OCI-LY7 (cell line): ENCODE measurements at regions not wholly inside any gene's neighbourhood (a gene's known extent, or its start where the extent isn't known, plus 50 kb on each side); places are given as distances from the start of the nearest gene placed in this dataset.

Experiments used
- BruUV-seq: library from RNA; stranded (reverse); fragments of 400-500 nt; replicated peaks from 2 replicates; lab custom pipeline; 2021; lab: Mats Ljungman, UMichigan
- CTCF ChIA-PET: fragments of 300-600 bp; sonication (Branson Sonifier 250); formaldehyde crosslinking; loops from one replicate; lab custom pipeline; 2022; ENCODE audit warnings: antibody characterized with exemption; ENCODE audit not compliant: unreplicated experiment; lab: Charles Lee
- POLR2A ChIA-PET: fragments of 300-600 bp; sonication (Branson Sonifier 250); formaldehyde crosslinking; loops from one replicate; lab custom pipeline; 2022; ENCODE audit warnings: antibody characterized with exemption; lab: Charles Lee
- DNase-seq: peaks from one replicate; pipeline ENCODE4 v3.0.0-alpha.2; 2015; ENCODE audit warnings: low spot score
- H2AFZ ChIP-seq: fragments of 200-600 bp; sonication (generic), shearing (Covaris generic); 2 replicates; pipeline ENCODE4 v1.6.1; 2014; ENCODE audit warnings: mild to moderate bottlenecking, antibody characterized with exemption, low read length, moderate library complexity
- H3K27ac ChIP-seq: fragments of 200-600 bp; sonication (generic); 2 replicates; pipeline ENCODE4 v1.5.1; 2014; ENCODE audit warnings: mixed run types, low read depth, mild to moderate bottlenecking, moderate library complexity, low read length, inconsistent platforms; ENCODE audit not compliant: poor library complexity, severe bottlenecking
- H3K36me3 ChIP-seq: fragments of 200-600 bp; sonication (generic); 2 replicates; pipeline ENCODE4 v1.6.1; 2014; ENCODE audit warnings: mild to moderate bottlenecking, antibody characterized with exemption, low read length, moderate library complexity, mixed read lengths; ENCODE audit not compliant: insufficient read depth
- H3K4me1 ChIP-seq: fragments of 200-600 bp; sonication (generic); 2 replicates; pipeline ENCODE4 v1.5.1; 2014; ENCODE audit warnings: mild to moderate bottlenecking, low read length; ENCODE audit not compliant: insufficient read depth, poor library complexity, severe bottlenecking
- H3K4me2 ChIP-seq: fragments of 200-600 bp; sonication (generic); 2 replicates; pipeline ENCODE4 v1.6.1; 2014; ENCODE audit warnings: mild to moderate bottlenecking, low read length
- H3K4me3 ChIP-seq: fragments of 200-600 bp; sonication (generic); 2 replicates; pipeline ENCODE4 v1.5.1; 2014; ENCODE audit warnings: mild to moderate bottlenecking, low read depth, low read length; ENCODE audit not compliant: poor library complexity, severe bottlenecking
- H3K79me2 ChIP-seq: fragments of 200-600 bp; sonication (generic); 2 replicates; pipeline ENCODE4 v1.6.1; 2016; ENCODE audit warnings: low read depth, mild to moderate bottlenecking, low read length, moderate library complexity, mixed read lengths; ENCODE audit not compliant: insufficient read depth
- H3K9me2 ChIP-seq: fragments of 200-600 bp; sonication (generic); 2 replicates; pipeline ENCODE4 v1.6.1; 2016; ENCODE audit warnings: mild to moderate bottlenecking, low read length, mixed read lengths; ENCODE audit not compliant: insufficient read depth
- H3K9me3 ChIP-seq: fragments of 200-600 bp; sonication (generic); 2 replicates; pipeline ENCODE4 v1.6.1; 2014; ENCODE audit warnings: mild to moderate bottlenecking, mixed run types, low read length, mixed read lengths
- H4K20me1 ChIP-seq: fragments of 200-600 bp; sonication (generic); 2 replicates; pipeline ENCODE4 v1.6.1; 2014; ENCODE audit warnings: mild to moderate bottlenecking, antibody characterized with exemption, low read length, moderate library complexity, mixed read lengths; ENCODE audit not compliant: insufficient read depth
- EZH2phosphoT487 ChIP-seq: fragments of 200-600 bp; sonication (generic); IDR thresholded peaks from 2 replicates; pipeline ENCODE4 v1.6.1; 2018; ENCODE audit warnings: low read depth, borderline replicate concordance, mild to moderate bottlenecking, mixed run types, antibody characterized with exemption, low read length, moderate library complexity, mixed read lengths
- intact Hi-C: fragments of 100-400 bp; cut with micrococcal nuclease; formaldehyde crosslinking; loops from one replicate; pipeline ENCODE4 v1.10.0; 2022; ENCODE audit not compliant: unreplicated experiment
- TF ChIP-seq, protein P1 (sequence below): fragments of 200-600 bp; sonication (generic); conservative IDR thresholded peaks from 2 replicates; pipeline ENCODE4 v1.5.1; 2014; ENCODE audit warnings: mild to moderate bottlenecking, antibody characterized with exemption, low read length, moderate library complexity, mixed read lengths

DNA sequence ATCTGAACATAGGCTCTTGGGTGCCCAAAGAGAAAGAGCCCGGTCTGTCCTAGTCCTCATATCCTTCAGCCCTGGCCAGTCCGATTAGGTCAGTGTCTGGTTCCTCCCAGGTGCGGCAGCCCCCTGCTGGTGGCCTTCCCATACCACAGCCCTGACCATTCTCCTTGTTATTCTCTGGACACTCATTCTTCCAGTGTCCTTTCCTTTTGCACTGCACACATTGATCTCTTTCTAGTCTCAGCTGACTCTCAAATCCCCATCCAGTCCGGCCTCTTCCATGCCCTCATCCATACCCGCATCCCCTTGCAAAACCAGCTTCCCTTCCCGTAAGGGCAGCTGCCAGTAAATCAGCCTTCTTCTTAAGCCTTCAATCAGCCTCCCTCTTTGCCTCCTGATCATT lies 1316.3 kb downstream of the TMEM121 start:
- H3K27ac ChIP-seq = peak overlapping the region; percentile 98

DNA sequence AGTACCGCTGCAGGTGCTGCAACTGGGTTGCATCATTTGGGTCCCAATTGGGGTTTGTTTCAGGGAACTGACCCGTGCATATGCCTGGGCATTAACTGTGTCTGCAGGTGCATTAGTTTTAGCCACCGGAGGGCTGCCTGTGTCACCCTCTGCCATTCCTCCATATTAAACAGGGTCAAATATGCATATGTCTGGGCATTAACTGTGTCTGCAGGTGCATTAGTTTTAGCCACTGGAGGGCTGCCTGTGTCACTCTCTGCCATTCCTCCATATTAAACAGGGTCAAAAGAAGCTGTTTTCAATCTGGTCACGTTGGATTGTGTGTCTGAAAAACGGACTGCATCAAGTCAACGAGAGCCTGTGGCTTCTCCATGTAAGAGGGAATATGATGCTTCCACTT lies 1317.0 kb downstream of the TMEM121 start:
- peak overlapping the region; percentile 98 for H3K27ac ChIP-seq
- peaks cover 56% of the 10 kb centered on the region for H3K4me1 ChIP-seq
- intact Hi-C loops = loop anchor here (1.0 kb wide), 1 partner anchor 29 kb away; no protein-coding TSS in a partner anchor
- H3K9me2 ChIP-seq = no peaks in the 10 kb centered on the region
- H3K9me3 ChIP-seq = no peaks in the 10 kb centered on the region
- peak overlapping the region; percentile 87 for H3K4me3 ChIP-seq
- ChIA-PET POLR2A (interaction anchor here (0.7 to 3.3 kb wide), 5 partner anchors 26 to 34 kb away, joined by 4 to 15 read pairs (median 4); no protein-coding TSS in a partner anchor), CTCF (interaction anchor here (2.5 to 3.3 kb wide), 2 partner anchors 12 to 30 kb away, joined by 22 to 24 read pairs; no protein-coding TSS in a partner anchor)
- peaks cover 45% of the 10 kb centered on the region for H3K79me2 ChIP-seq
- H3K4me2 ChIP-seq = peak overlapping the region; percentile 93
- BruUV-seq = no TSS peak
- no peaks in the 10 kb centered on the region for H4K20me1 ChIP-seq
- TF ChIP-seq, protein P1, sequence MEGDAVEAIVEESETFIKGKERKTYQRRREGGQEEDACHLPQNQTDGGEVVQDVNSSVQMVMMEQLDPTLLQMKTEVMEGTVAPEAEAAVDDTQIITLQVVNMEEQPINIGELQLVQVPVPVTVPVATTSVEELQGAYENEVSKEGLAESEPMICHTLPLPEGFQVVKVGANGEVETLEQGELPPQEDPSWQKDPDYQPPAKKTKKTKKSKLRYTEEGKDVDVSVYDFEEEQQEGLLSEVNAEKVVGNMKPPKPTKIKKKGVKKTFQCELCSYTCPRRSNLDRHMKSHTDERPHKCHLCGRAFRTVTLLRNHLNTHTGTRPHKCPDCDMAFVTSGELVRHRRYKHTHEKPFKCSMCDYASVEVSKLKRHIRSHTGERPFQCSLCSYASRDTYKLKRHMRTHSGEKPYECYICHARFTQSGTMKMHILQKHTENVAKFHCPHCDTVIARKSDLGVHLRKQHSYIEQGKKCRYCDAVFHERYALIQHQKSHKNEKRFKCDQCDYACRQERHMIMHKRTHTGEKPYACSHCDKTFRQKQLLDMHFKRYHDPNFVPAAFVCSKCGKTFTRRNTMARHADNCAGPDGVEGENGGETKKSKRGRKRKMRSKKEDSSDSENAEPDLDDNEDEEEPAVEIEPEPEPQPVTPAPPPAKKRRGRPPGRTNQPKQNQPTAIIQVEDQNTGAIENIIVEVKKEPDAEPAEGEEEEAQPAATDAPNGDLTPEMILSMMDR = peak; percentile 71
- TF ChIP-seq EZH2phosphoT487 = no peak
- H2AFZ ChIP-seq = peak overlapping the region; percentile 47; the same call in 1 of the 2 replicates
- H3K36me3 ChIP-seq = no peaks in the 10 kb centered on the region; the same call in 1 of the 2 replicates
- DNase-seq = peak; percentile 87

More for the DNA sequence above, 1316.3 kb downstream of the TMEM121 start:
- no peaks in the 10 kb centered on the region; the same call in 1 of the 2 replicates for H3K36me3 ChIP-seq
- POLR2A ChIA-PET = interaction anchor here (1.1 to 1.6 kb wide), 2 partner anchors 27 to 31 kb away, joined by 4 read pairs; no protein-coding TSS in a partner anchor
- DNase-seq = peak; percentile 10
- H3K4me3 ChIP-seq = peak overlapping the region; percentile 87
- intact Hi-C loops = loop anchor here (1.0 kb wide), 1 partner anchor 30 kb away; no protein-coding TSS in a partner anchor
- no peaks in the 10 kb centered on the region for H3K9me3 ChIP-seq
- H3K79me2 ChIP-seq = peaks cover 38% of the 10 kb centered on the region
- peaks cover 54% of the 10 kb centered on the region for H3K4me1 ChIP-seq
- TF ChIP-seq, protein P1 = peak; percentile 56
- TF ChIP-seq EZH2phosphoT487 = no peak
- H2AFZ ChIP-seq = no peak overlapping the region
- BruUV-seq = no TSS peak
- H3K4me2 ChIP-seq = peak overlapping the region; percentile 93
- H3K9me2 ChIP-seq = no peaks in the 10 kb centered on the region
- CTCF ChIA-PET = interaction anchor here (2.5 to 3.3 kb wide), 2 partner anchors 12 to 31 kb away, joined by 22 to 24 read pairs; no protein-coding TSS in a partner anchor
- no peaks in the 10 kb centered on the region for H4K20me1 ChIP-seq
